H9 (cell line): ENCODE measurements at regions not wholly inside any gene's neighbourhood (a gene's known extent, or its start where the extent isn't known, plus 50 kb on each side); places are given as distances from the start of the nearest gene placed in this dataset.

ENCODE experiments used
- DNase-seq: peaks from one replicate; pipeline ENCODE4 v3.0.0-alpha.2; 2017
- H2AFZ ChIP-seq: one replicate; pipeline ENCODE4 v1.6.1; 2013; ENCODE audit warnings: mild to moderate bottlenecking, low read length, control low read depth, moderate library complexity
- H2AK5ac ChIP-seq: 2 replicates; pipeline ENCODE4 v1.6.1; 2013; ENCODE audit warnings: low read length, control low read depth, mixed read lengths; ENCODE audit not compliant: insufficient read length
- H2BK120ac ChIP-seq: one replicate; pipeline ENCODE4 v1.6.1; 2013; ENCODE audit warnings: low read depth, mild to moderate bottlenecking, low read length, control low read depth, inconsistent platforms; ENCODE audit not compliant: poor library complexity, severe bottlenecking
- H2BK12ac ChIP-seq: 2 replicates; pipeline ENCODE4 v1.6.1; 2013; ENCODE audit warnings: low read length, control low read depth, mixed read lengths, low read depth; ENCODE audit not compliant: insufficient read length
- H2BK15ac ChIP-seq: 2 replicates; pipeline ENCODE4 v1.6.1; 2013; ENCODE audit warnings: low read depth, low read length, control low read depth
- H2BK20ac ChIP-seq: one replicate; pipeline ENCODE4 v1.6.1; 2013; ENCODE audit warnings: low read depth, mild to moderate bottlenecking, low read length, control low read depth, inconsistent platforms; ENCODE audit not compliant: poor library complexity, severe bottlenecking
- H2BK5ac ChIP-seq: 2 replicates; pipeline ENCODE4 v1.6.1; 2013; ENCODE audit warnings: low read length, control low read depth, mixed read lengths; ENCODE audit not compliant: insufficient read length
- H3K14ac ChIP-seq: 2 replicates; pipeline ENCODE4 v1.6.1; 2013; ENCODE audit warnings: low read length, control low read depth; ENCODE audit not compliant: insufficient read depth
- H3K18ac ChIP-seq: 2 replicates; pipeline ENCODE4 v1.6.1; 2013; ENCODE audit warnings: low read depth, mild to moderate bottlenecking, mixed read lengths, low read length, control low read depth; ENCODE audit not compliant: insufficient read length
- H3K23ac ChIP-seq: 2 replicates; pipeline ENCODE4 v1.6.1; 2013; ENCODE audit warnings: low read length, control low read depth, mixed read lengths, low read depth; ENCODE audit not compliant: insufficient read length
- H3K23me2 ChIP-seq: 2 replicates; pipeline ENCODE4 v1.6.1; 2013; ENCODE audit warnings: low read depth, mild to moderate bottlenecking, mixed read lengths, low read length, control low read depth; ENCODE audit not compliant: insufficient read length, poor library complexity, severe bottlenecking
- H3K27ac ChIP-seq: 2 replicates; pipeline ENCODE4 v1.5.1; 2013; ENCODE audit warnings: low read length, control low read depth, mixed read lengths, low read depth; ENCODE audit not compliant: insufficient read length
- H3K27me3 ChIP-seq: 2 replicates; pipeline ENCODE4 v1.6.1; 2013; ENCODE audit warnings: low read length, control low read depth, inconsistent platforms; ENCODE audit not compliant: insufficient read depth
- H3K4ac ChIP-seq: 2 replicates; pipeline ENCODE4 v1.6.1; 2013; ENCODE audit warnings: low read depth, mild to moderate bottlenecking, control low read depth, inconsistent platforms, low read length, moderate library complexity
- H3K4me1 ChIP-seq: 2 replicates; pipeline ENCODE4 v1.6.1; 2013; ENCODE audit warnings: low read length, control low read depth, inconsistent platforms; ENCODE audit not compliant: insufficient read depth
- H3K4me2 ChIP-seq: 2 replicates; pipeline ENCODE4 v1.6.1; 2013; ENCODE audit warnings: low read length, control low read depth, mixed read lengths; ENCODE audit not compliant: insufficient read length, insufficient read depth
- H3K56ac ChIP-seq: 2 replicates; pipeline ENCODE4 v1.6.1; 2013; ENCODE audit warnings: low read depth, mild to moderate bottlenecking, mixed read lengths, low read length, control low read depth; ENCODE audit not compliant: insufficient read length
- H3K79me1 ChIP-seq: 2 replicates; pipeline ENCODE4 v1.6.1; 2013; ENCODE audit warnings: low read depth, mild to moderate bottlenecking, moderate library complexity, low read length, control low read depth, inconsistent platforms; ENCODE audit not compliant: insufficient read depth, poor library complexity, severe bottlenecking
- H3K79me2 ChIP-seq: 2 replicates; pipeline ENCODE4 v1.6.1; 2013; ENCODE audit warnings: low read length, control low read depth, inconsistent platforms; ENCODE audit not compliant: insufficient read depth
- H3K9ac ChIP-seq: 2 replicates; pipeline ENCODE4 v1.6.1; 2013; ENCODE audit warnings: low read length, control low read depth, mixed read lengths; ENCODE audit not compliant: insufficient read length; ENCODE audit errors: extremely low read depth
- H3K9me3 ChIP-seq: one replicate; pipeline ENCODE4 v1.6.1; 2013; ENCODE audit warnings: low read depth, low read length, inconsistent platforms; ENCODE audit not compliant: control insufficient read depth
- H3T11ph ChIP-seq: one replicate; pipeline ENCODE4 v1.6.1; 2013; ENCODE audit warnings: mild to moderate bottlenecking, low read length, control low read depth, inconsistent platforms
- H4K20me1 ChIP-seq: one replicate; pipeline ENCODE4 v1.6.1; 2013; ENCODE audit not compliant: control insufficient read depth, insufficient read length, insufficient read depth
- H4K5ac ChIP-seq: 2 replicates; pipeline ENCODE4 v1.6.1; 2013; ENCODE audit warnings: low read depth, mild to moderate bottlenecking, mixed read lengths, low read length, control low read depth; ENCODE audit not compliant: insufficient read length
- H4K8ac ChIP-seq: replicated peaks from 2 replicates; pipeline ENCODE4 v1.6.1; 2013; ENCODE audit warnings: low read length, control low read depth, mixed read lengths, low read depth; ENCODE audit not compliant: insufficient read length
- H4K91ac ChIP-seq: 2 replicates; pipeline ENCODE4 v1.6.1; 2013; ENCODE audit warnings: low read depth, mild to moderate bottlenecking, moderate library complexity, mixed read lengths, low read length, control low read depth; ENCODE audit not compliant: insufficient read length
- H3K27ac Mint-ChIP-seq, 3 experiments: 2 replicates in 2 of 3; 3 replicates in 1 of 3; pipeline ENCODE4 v1.8.0; 2020 to 2021; ENCODE audit warnings: mixed read lengths in 3 of 3, mild to moderate bottlenecking in 1 of 3, moderate library complexity in 1 of 3
- H3K27me3 Mint-ChIP-seq: 2 replicates; pipeline ENCODE4 v1.8.0; 2021; ENCODE audit warnings: low read depth, mild to moderate bottlenecking, moderate library complexity, mixed read lengths
- H3K36me3 Mint-ChIP-seq, 3 experiments: 2 replicates in 2 of 3; 3 replicates in 1 of 3; pipeline ENCODE4 v1.8.0; 2020 to 2021; ENCODE audit warnings: low read depth in 3 of 3, mixed read lengths in 3 of 3; ENCODE audit not compliant: insufficient read depth in 1 of 3
- H3K4me1 Mint-ChIP-seq, 2 experiments: 2 replicates each; pipeline ENCODE4 v1.8.0; 2020; ENCODE audit warnings: mixed read lengths in 2 of 2
- H3K4me3 Mint-ChIP-seq, 2 experiments: 2 replicates in 1 of 2; 3 replicates in 1 of 2; pipeline ENCODE4 v1.8.0; 2020 to 2021; ENCODE audit warnings: mild to moderate bottlenecking in 2 of 2, mixed read lengths in 2 of 2, moderate library complexity in 1 of 2
- H3K9me3 Mint-ChIP-seq, 2 experiments: 2 replicates in 1 of 2; 3 replicates in 1 of 2; pipeline ENCODE4 v1.8.0; 2020; ENCODE audit warnings: mild to moderate bottlenecking in 2 of 2, mixed read lengths in 2 of 2, moderate library complexity in 1 of 2
- CTCF ChIP-seq: fragments of 200-600 bp; sonication (generic); conservative IDR thresholded peaks from 3 replicates; pipeline ENCODE4 v1.8.0; 2021; ENCODE audit warnings: antibody characterized with exemption, mild to moderate bottlenecking

- no peak overlapping the region for H2AK5ac ChIP-seq
- H3K27me3 Mint-ChIP-seq, result peaks cover 2% of the 10 kb centered on the region; the same call in 1 of the 2 replicates
- H3K14ac ChIP-seq, result no peak overlapping the region
- H2BK15ac ChIP-seq, result no peak overlapping the region
- H2BK5ac ChIP-seq, result no peak overlapping the region
- H3K9me3 Mint-ChIP-seq, result peaks cover 12 to 13% of the 10 kb centered on the region in 2 experiments
- no peak overlapping the region for H3K4ac ChIP-seq
- no peaks in the 10 kb centered on the region for H3K4me1 ChIP-seq
- no peak overlapping the region for H3K9ac ChIP-seq
- no peaks in the 10 kb centered on the region for H3K79me1 ChIP-seq
- no peak overlapping the region for H3K56ac ChIP-seq
- H3K27me3 ChIP-seq, result no peaks in the 10 kb centered on the region
- no peak overlapping the region for H4K91ac ChIP-seq
- H3K23ac ChIP-seq, result no peak overlapping the region
- H3K36me3 Mint-ChIP-seq, result peaks cover 0 to 7% (median 7%) of the 10 kb centered on the region in 3 experiments; a peak in 2 of 7 replicates
- no peak overlapping the region for H3K4me3 Mint-ChIP-seq
- H3K27ac Mint-ChIP-seq, result no peak overlapping the region
- no peaks in the 10 kb centered on the region for H4K20me1 ChIP-seq
- no peak for TF ChIP-seq CTCF
- DNase-seq, result no peak
- H2BK12ac ChIP-seq, result no peak overlapping the region
- no peak overlapping the region for H2BK120ac ChIP-seq
- H3K27ac ChIP-seq, result no peak overlapping the region
- H4K5ac ChIP-seq, result no peak overlapping the region
- H3K18ac ChIP-seq, result no peak overlapping the region
- H2BK20ac ChIP-seq, result no peak overlapping the region
- no peaks in the 10 kb centered on the region for H3K4me1 Mint-ChIP-seq
- H3K79me2 ChIP-seq, result no peaks in the 10 kb centered on the region
- H2AFZ ChIP-seq, result no peak overlapping the region
- no peaks in the 10 kb centered on the region for H3K9me3 ChIP-seq
- H3T11ph ChIP-seq, result no peak overlapping the region
- H3K23me2 ChIP-seq, result no peaks in the 10 kb centered on the region
- no peak overlapping the region for H3K4me2 ChIP-seq
- H4K8ac ChIP-seq, result no peak overlapping the region
Measured at GRCh38 chr3:170749765-170750477, 120.1 kb downstream of the RPL22L1 start.
